ENCODE measurements at regions not wholly inside any gene's neighbourhood (a gene's known extent, or its start where the extent isn't known, plus 50 kb on each side); places are given as distances from the start of the nearest gene placed in this dataset.

DNA sequence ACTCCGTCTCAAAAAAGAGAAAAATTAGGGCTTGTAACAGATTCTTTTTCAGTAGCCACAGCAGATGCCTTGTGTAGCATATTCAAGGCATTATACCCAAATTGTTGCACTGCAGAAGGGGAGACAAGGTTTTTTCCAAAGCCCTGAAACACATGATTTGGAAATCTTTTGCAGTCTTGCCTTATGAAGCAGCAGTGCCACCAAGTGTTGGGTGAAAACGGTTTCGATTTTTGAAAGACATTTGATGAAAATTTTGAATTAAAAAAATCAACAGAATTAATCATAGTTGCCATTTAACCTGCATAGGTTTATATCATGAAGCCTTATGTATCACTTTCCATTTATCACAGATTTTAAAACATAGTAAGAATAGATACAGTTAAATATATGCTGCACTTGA lies 479.5 kb downstream of the TAF11L14 start:
- Histone ChIP-seq H3K4me3 (ENCODE audit: low read depth in 1 of 2, low read length in 2 of 2) (no peak overlapping the region), H4K20me1 (ENCODE audit: insufficient read depth, low read length) (no peaks in the 10 kb centered on the region), H3K9ac (ENCODE audit: low read depth, low read length) (no peak overlapping the region), H3K27me3 (ENCODE audit: insufficient read depth, low read length, poor library complexity) (no peaks in the 10 kb centered on the region), H3K4me2 (ENCODE audit: insufficient read depth, low read length) (no peak overlapping the region), H3K4me1 (ENCODE audit: insufficient read depth, low read length) (no peaks in the 10 kb centered on the region), H3K36me3 (ENCODE audit: insufficient read depth, low read length) (no peaks in the 10 kb centered on the region), H2AFZ (ENCODE audit: low read depth, low read length) (no peak overlapping the region), H3K79me2 (ENCODE audit: insufficient read depth, low read length) (no peaks in the 10 kb centered on the region), H3K9me3 (ENCODE audit: insufficient read depth, low read length, severe bottlenecking) (no peaks in the 10 kb centered on the region), H3K27ac (ENCODE audit: low read length) (no peak overlapping the region)
- no peak for DNase-seq
- no peak for ATAC-seq (ENCODE audit: insufficient read depth, low read depth)
- no peak for TF ChIP-seq EZH2 (IDR thresholded peaks at IDR 0.05; ENCODE audit: borderline replicate concordance, low read depth, low read length, severe bottlenecking)
- TF ChIP-seq, protein P1, sequence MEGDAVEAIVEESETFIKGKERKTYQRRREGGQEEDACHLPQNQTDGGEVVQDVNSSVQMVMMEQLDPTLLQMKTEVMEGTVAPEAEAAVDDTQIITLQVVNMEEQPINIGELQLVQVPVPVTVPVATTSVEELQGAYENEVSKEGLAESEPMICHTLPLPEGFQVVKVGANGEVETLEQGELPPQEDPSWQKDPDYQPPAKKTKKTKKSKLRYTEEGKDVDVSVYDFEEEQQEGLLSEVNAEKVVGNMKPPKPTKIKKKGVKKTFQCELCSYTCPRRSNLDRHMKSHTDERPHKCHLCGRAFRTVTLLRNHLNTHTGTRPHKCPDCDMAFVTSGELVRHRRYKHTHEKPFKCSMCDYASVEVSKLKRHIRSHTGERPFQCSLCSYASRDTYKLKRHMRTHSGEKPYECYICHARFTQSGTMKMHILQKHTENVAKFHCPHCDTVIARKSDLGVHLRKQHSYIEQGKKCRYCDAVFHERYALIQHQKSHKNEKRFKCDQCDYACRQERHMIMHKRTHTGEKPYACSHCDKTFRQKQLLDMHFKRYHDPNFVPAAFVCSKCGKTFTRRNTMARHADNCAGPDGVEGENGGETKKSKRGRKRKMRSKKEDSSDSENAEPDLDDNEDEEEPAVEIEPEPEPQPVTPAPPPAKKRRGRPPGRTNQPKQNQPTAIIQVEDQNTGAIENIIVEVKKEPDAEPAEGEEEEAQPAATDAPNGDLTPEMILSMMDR (IDR thresholded peaks at IDR 0.05; ENCODE audit: borderline replicate concordance, extremely low read depth, low read length, poor library complexity, severe bottlenecking): no peak

- ATAC-seq (ENCODE audit: insufficient read depth, low read depth) (no peak), DNase-seq (no peak)
- Histone ChIP-seq H4K20me1 (ENCODE audit: insufficient read depth, low read length) (no peaks in the 10 kb centered on the region), H3K9me3 (ENCODE audit: insufficient read depth, low read length, severe bottlenecking) (peaks cover 2% of the 10 kb centered on the region), H3K79me2 (ENCODE audit: insufficient read depth, low read length) (no peaks in the 10 kb centered on the region), H3K27ac (ENCODE audit: low read length) (no peak overlapping the region), H3K4me1 (ENCODE audit: insufficient read depth, low read length) (no peaks in the 10 kb centered on the region), H3K4me2 (ENCODE audit: insufficient read depth, low read length) (no peak overlapping the region), H3K4me3 (ENCODE audit: low read depth in 1 of 2, low read length in 2 of 2) (no peak overlapping the region), H3K36me3 (ENCODE audit: insufficient read depth, low read length) (no peaks in the 10 kb centered on the region), H2AFZ (ENCODE audit: low read depth, low read length) (no peak overlapping the region), H3K9ac (ENCODE audit: low read depth, low read length) (no peak overlapping the region), H3K27me3 (ENCODE audit: insufficient read depth, low read length, poor library complexity) (no peaks in the 10 kb centered on the region)
- TF ChIP-seq EZH2 (IDR thresholded peaks at IDR 0.05; ENCODE audit: borderline replicate concordance, low read depth, low read length, severe bottlenecking): no peak
- TF ChIP-seq, protein P1 (IDR thresholded peaks at IDR 0.05; ENCODE audit: borderline replicate concordance, extremely low read depth, low read length, poor library complexity, severe bottlenecking): no peak
These were observed 480.0 kb downstream of the TAF11L14 start for GRCh38 chr5:18114151-18114757.

- ATAC-seq (ENCODE audit: insufficient read depth, low read depth) (no peak), DNase-seq (no peak)
- Histone ChIP-seq H3K27ac (ENCODE audit: low read length) (no peak overlapping the region), H4K20me1 (ENCODE audit: insufficient read depth, low read length) (no peaks in the 10 kb centered on the region), H3K79me2 (ENCODE audit: insufficient read depth, low read length) (no peaks in the 10 kb centered on the region), H3K9me3 (ENCODE audit: insufficient read depth, low read length, severe bottlenecking) (peaks cover 4% of the 10 kb centered on the region), H3K27me3 (ENCODE audit: insufficient read depth, low read length, poor library complexity) (no peaks in the 10 kb centered on the region), H3K36me3 (ENCODE audit: insufficient read depth, low read length) (no peaks in the 10 kb centered on the region), H3K4me1 (ENCODE audit: insufficient read depth, low read length) (no peaks in the 10 kb centered on the region), H2AFZ (ENCODE audit: low read depth, low read length) (no peak overlapping the region), H3K4me3 (ENCODE audit: low read depth in 1 of 2, low read length in 2 of 2) (no peak overlapping the region), H3K4me2 (ENCODE audit: insufficient read depth, low read length) (no peak overlapping the region), H3K9ac (ENCODE audit: low read depth, low read length) (no peak overlapping the region)
- no peak for TF ChIP-seq EZH2 (IDR thresholded peaks at IDR 0.05; ENCODE audit: borderline replicate concordance, low read depth, low read length, severe bottlenecking)
- TF ChIP-seq, protein P1 (IDR thresholded peaks at IDR 0.05; ENCODE audit: borderline replicate concordance, extremely low read depth, low read length, poor library complexity, severe bottlenecking): no peak
These were observed 483.7 kb downstream of the TAF11L14 start for GRCh38 chr5:18117968-18118367.

Measured in DND-41 (cell line).